Body of pancreas (tissue), 4 donors: ENCODE measurements at regions not wholly inside any gene's neighbourhood (a gene's known extent, or its start where the extent isn't known, plus 50 kb on each side); places are given as distances from the start of the nearest gene placed in this dataset.

Source experiments
- CTCF ChIP-seq, 7 experiments: fragments of 450-650 bp in 4 of 7; fragments of 200-600 bp in 3 of 7; sonication (generic) in 3 of 7; IDR thresholded peaks; one replicate each; pipeline ENCODE4 v1.5.1; 2016 to 2019; ENCODE audit warnings: antibody characterized with exemption in 7 of 7
- POLR2A ChIP-seq, 3 donors: fragments of 450-650 bp; IDR thresholded peaks; one replicate each; pipeline ENCODE4 v1.6.1; 2016; ENCODE audit warnings: antibody characterized with exemption in 3 of 3, mild to moderate bottlenecking in 2 of 3

- TF ChIP-seq POLR2A (IDR thresholded peaks at IDR 0.05) = no peak
- TF ChIP-seq CTCF (IDR thresholded peaks at IDR 0.05) = no peak
Observed at GRCh38 chr5:162550236-162550635, 482.7 kb downstream of the GABRG2 start.
